Thymus (tissue), 11 donors: ENCODE measurements at regions not wholly inside any gene's neighbourhood (a gene's known extent, or its start where the extent isn't known, plus 50 kb on each side); places are given as distances from the start of the nearest gene placed in this dataset.
"Not testable (repeated sequence)": the region's sequence is repeated elsewhere in the genome, so short reads cannot be mapped to it uniquely, and the experiment has no call there.

ENCODE experiments used
- DNase-seq, 9 donors: peaks; one replicate each; pipeline ENCODE4 v3.0.0-alpha.2; 2013; ENCODE audit warnings: low spot score in 9 of 9, low read depth in 6 of 9, missing footprints in 1 of 9
- H3K27ac ChIP-seq, 2 donors: one replicate each; pipeline ENCODE4 v1.5.1; 2013; ENCODE audit warnings: control low read depth in 1 of 2, low read depth in 1 of 2, low read length in 1 of 2, mild to moderate bottlenecking in 1 of 2, moderate library complexity in 1 of 2
- H3K27me3 ChIP-seq, 2 donors: one replicate each; pipeline ENCODE4 v1.5.1; 2013; ENCODE audit warnings: low read length in 1 of 2; ENCODE audit not compliant: control insufficient read depth in 2 of 2, insufficient read depth in 1 of 2
- H3K36me3 ChIP-seq, 2 donors: one replicate each; pipeline ENCODE4 v1.5.1; 2013; ENCODE audit warnings: low read length in 1 of 2, mild to moderate bottlenecking in 1 of 2, moderate library complexity in 1 of 2; ENCODE audit not compliant: control insufficient read depth in 2 of 2, insufficient read depth in 2 of 2
- H3K4me1 ChIP-seq, 2 donors: one replicate each; pipeline ENCODE4 v1.5.1; 2013; ENCODE audit warnings: low read length in 2 of 2; ENCODE audit not compliant: control insufficient read depth in 2 of 2, insufficient read depth in 2 of 2
- H3K4me3 ChIP-seq, 2 donors: one replicate each; pipeline ENCODE4 v1.5.1; 2013; ENCODE audit warnings: low read length in 2 of 2, control low read depth in 1 of 2, mild to moderate bottlenecking in 1 of 2
- H3K9me3 ChIP-seq, 2 donors: one replicate each; pipeline ENCODE4 v1.5.1; 2013; ENCODE audit warnings: low read length in 1 of 2, mild to moderate bottlenecking in 1 of 2; ENCODE audit not compliant: control insufficient read depth in 2 of 2, insufficient read depth in 1 of 2
- WGBS: extraction: QIAGEN DNeasy Blood & Tissue Kit; methylation state at CpG from one replicate; pipeline ENCODE4 v1.1.7; 2013; 5-methylcytosine and 5-hydroxymethylcytosine counted together
- donor health status: healthy.

- H3K4me3 ChIP-seq = no peak overlapping the region
- H3K36me3 ChIP-seq = no peaks in the 10 kb centered on the region
- no peak for DNase-seq
- 72% methylated on average over 3 of the region's 3 CpGs for WGBS
- H3K4me1 ChIP-seq = no peaks in the 10 kb centered on the region
- no peaks in the 10 kb centered on the region for H3K9me3 ChIP-seq
- H3K27me3 ChIP-seq = no peaks in the 10 kb centered on the region
- no peak overlapping the region for H3K27ac ChIP-seq
Observed at GRCh38 chr4:33998291-33998690, 2246.0 kb downstream of the ARAP2 start.

GRCh38 chr4:34000356-34000755 lies 2244.0 kb downstream of the ARAP2 start:
- Histone ChIP-seq H3K4me3 (no peak overlapping the region), H3K27me3 (no peaks in the 10 kb centered on the region), H3K4me1 (no peaks in the 10 kb centered on the region), H3K36me3 (no peaks in the 10 kb centered on the region), H3K27ac (no peak overlapping the region), H3K9me3 (no peaks in the 10 kb centered on the region)
- 91% methylated on average over 3 of the region's 3 CpGs for WGBS
- DNase-seq = no peak

- 87% methylated on average over 1 of the region's 1 CpG for WGBS
- H3K4me3 ChIP-seq, DNase-seq, H3K27ac ChIP-seq, H3K9me3 ChIP-seq, H3K4me1 ChIP-seq, H3K36me3 ChIP-seq, H3K27me3 ChIP-seq: not testable (repeated sequence)
Observed at GRCh38 chr4:34006540-34006939, 2237.8 kb downstream of the ARAP2 start.

- no peak overlapping the region for H3K27ac ChIP-seq
- no peak for DNase-seq
- no peak overlapping the region for H3K4me3 ChIP-seq
- H3K4me1 ChIP-seq = no peaks in the 10 kb centered on the region
- no peaks in the 10 kb centered on the region for H3K27me3 ChIP-seq
- H3K36me3 ChIP-seq = no peaks in the 10 kb centered on the region
- H3K9me3 ChIP-seq = no peaks in the 10 kb centered on the region
- 64% methylated on average over 1 of the region's 1 CpG for whole genome bisulfite sequencing
Observed at GRCh38 chr4:34009951-34010350, 2234.4 kb downstream of the ARAP2 start.

GRCh38 chr4:34010751-34011519 lies 2233.4 kb downstream of the ARAP2 start:
- no peak overlapping the region for H3K27ac ChIP-seq
- H3K36me3 ChIP-seq = no peaks in the 10 kb centered on the region
- H3K4me3 ChIP-seq = no peak overlapping the region
- no peaks in the 10 kb centered on the region for H3K27me3 ChIP-seq
- no peaks in the 10 kb centered on the region for H3K9me3 ChIP-seq
- no peak for DNase-seq
- no peaks in the 10 kb centered on the region for H3K4me1 ChIP-seq
- WGBS = 84% methylated on average over 6 of the region's 6 CpGs

- 87% methylated on average over 1 of the region's 1 CpG for WGBS
Observed at GRCh38 chr4:34035225-34035624, 2209.1 kb downstream of the ARAP2 start.

GRCh38 chr4:34037280-34037679 lies 2207.0 kb downstream of the ARAP2 start:
- DNase-seq = no peak
- WGBS = 97% methylated on average over 1 of the region's 1 CpG
- no peaks in the 10 kb centered on the region for H3K27me3 ChIP-seq
- H3K4me3 ChIP-seq = no peak overlapping the region
- H3K4me1 ChIP-seq = no peaks in the 10 kb centered on the region
- H3K36me3 ChIP-seq = no peaks in the 10 kb centered on the region
- no peaks in the 10 kb centered on the region for H3K9me3 ChIP-seq
- no peak overlapping the region for H3K27ac ChIP-seq

More at GRCh38 chr4:34035225-34035624, 2209.1 kb downstream of the ARAP2 start:
- H3K4me3 ChIP-seq = no peak overlapping the region
- H3K9me3 ChIP-seq = no peaks in the 10 kb centered on the region
- no peaks in the 10 kb centered on the region for H3K4me1 ChIP-seq
- H3K27me3 ChIP-seq = no peaks in the 10 kb centered on the region
- no peak overlapping the region for H3K27ac ChIP-seq
- no peaks in the 10 kb centered on the region for H3K36me3 ChIP-seq
- DNase-seq = no peak

GRCh38 chr4:34039766-34040165 lies 2204.5 kb downstream of the ARAP2 start:
- Histone ChIP-seq H3K36me3 (no peaks in the 10 kb centered on the region), H3K4me3 (no peak overlapping the region), H3K27ac (no peak overlapping the region), H3K9me3 (no peaks in the 10 kb centered on the region), H3K27me3 (no peaks in the 10 kb centered on the region), H3K4me1 (no peaks in the 10 kb centered on the region)
- DNase-seq = no peak
- 96% methylated on average over 14 of the region's 14 CpGs for WGBS

- Histone ChIP-seq H3K9me3 (no peaks in the 10 kb centered on the region), H3K36me3 (no peaks in the 10 kb centered on the region), H3K4me3 (no peak overlapping the region), H3K27me3 (no peaks in the 10 kb centered on the region), H3K27ac (no peak overlapping the region), H3K4me1 (no peaks in the 10 kb centered on the region)
- DNase-seq = no peak
- WGBS = 97% methylated on average over 1 of the region's 1 CpG
Observed at GRCh38 chr4:34043131-34043530, 2201.2 kb downstream of the ARAP2 start.
